ENCODE measurements at regions not wholly inside any gene's neighbourhood (a gene's known extent, or its start where the extent isn't known, plus 50 kb on each side); places are given as distances from the start of the nearest gene placed in this dataset.

- no peak overlapping the region for H3K4me3 ChIP-seq (ENCODE audit: low read depth in 1 of 2, low read length in 2 of 2)
- no peaks in the 10 kb centered on the region for H3K36me3 ChIP-seq (ENCODE audit: control insufficient read depth in 1 of 2, insufficient read depth in 2 of 2, low read length in 2 of 2)
- H3K9me3 ChIP-seq (ENCODE audit: control insufficient read depth in 1 of 2, low read length in 2 of 2): peaks cover 5 to 7% of the 10 kb centered on the region in 2 donors
- no peaks in the 10 kb centered on the region for H3K4me1 ChIP-seq (ENCODE audit: control insufficient read depth in 1 of 2, insufficient read depth in 2 of 2, low read length in 2 of 2)
- no peaks in the 10 kb centered on the region for H3K27me3 ChIP-seq (ENCODE audit: control insufficient read depth in 1 of 2, insufficient read depth in 2 of 2, low read length in 2 of 2)
- no peak overlapping the region for H3K27ac ChIP-seq (ENCODE audit: low read depth, low read length)
- H3K9ac ChIP-seq (ENCODE audit: low read depth in 1 of 2, low read length in 2 of 2): no peak overlapping the region
These were observed 339.6 kb upstream of the TBX3 start for GRCh38 chr12:115023279-115024265.

- Histone ChIP-seq H3K36me3 (ENCODE audit: control insufficient read depth in 1 of 2, insufficient read depth in 2 of 2, low read length in 2 of 2) (no peaks in the 10 kb centered on the region), H3K9me3 (ENCODE audit: control insufficient read depth in 1 of 2, low read length in 2 of 2) (peaks cover 5 to 7% of the 10 kb centered on the region in 2 donors), H3K4me1 (ENCODE audit: control insufficient read depth in 1 of 2, insufficient read depth in 2 of 2, low read length in 2 of 2) (no peaks in the 10 kb centered on the region), H3K27ac (ENCODE audit: low read depth, low read length) (no peak overlapping the region), H3K4me3 (ENCODE audit: low read depth in 1 of 2, low read length in 2 of 2) (no peak overlapping the region), H3K27me3 (ENCODE audit: control insufficient read depth in 1 of 2, insufficient read depth in 2 of 2, low read length in 2 of 2) (no peaks in the 10 kb centered on the region), H3K9ac (ENCODE audit: low read depth in 1 of 2, low read length in 2 of 2) (no peak overlapping the region)
These were observed 336.1 kb upstream of the TBX3 start for GRCh38 chr12:115020091-115020490.

DNA sequence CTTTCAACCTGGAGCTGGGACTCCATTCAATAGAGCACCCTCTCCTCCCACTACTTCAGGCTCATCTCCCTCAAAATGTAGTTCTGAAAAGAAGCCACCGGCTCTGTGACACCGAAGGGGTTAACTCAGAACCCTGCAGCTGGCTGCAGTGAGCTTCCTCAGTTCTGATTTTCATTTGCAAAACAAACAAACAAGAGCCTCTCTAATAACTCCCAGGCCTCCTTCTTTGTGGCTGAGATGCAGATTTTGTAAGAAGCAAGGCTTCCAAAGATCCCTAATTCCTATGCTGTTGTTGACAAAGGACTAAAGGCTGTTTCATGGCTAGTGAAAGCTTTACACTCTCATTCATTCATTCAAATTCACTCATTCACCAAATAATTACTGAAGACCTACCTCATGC is 333.4 kb upstream of the TBX3 start:
- H3K4me3 ChIP-seq (ENCODE audit: low read depth in 1 of 2, low read length in 2 of 2): no peak overlapping the region
- H3K36me3 ChIP-seq (ENCODE audit: control insufficient read depth in 1 of 2, insufficient read depth in 2 of 2, low read length in 2 of 2): no peaks in the 10 kb centered on the region
- peaks cover 5 to 7% of the 10 kb centered on the region in 2 donors for H3K9me3 ChIP-seq (ENCODE audit: control insufficient read depth in 1 of 2, low read length in 2 of 2)
- no peaks in the 10 kb centered on the region for H3K27me3 ChIP-seq (ENCODE audit: control insufficient read depth in 1 of 2, insufficient read depth in 2 of 2, low read length in 2 of 2)
- no peaks in the 10 kb centered on the region for H3K4me1 ChIP-seq (ENCODE audit: control insufficient read depth in 1 of 2, insufficient read depth in 2 of 2, low read length in 2 of 2)
- no peak overlapping the region for H3K9ac ChIP-seq (ENCODE audit: low read depth in 1 of 2, low read length in 2 of 2)
- no peak overlapping the region for H3K27ac ChIP-seq (ENCODE audit: low read depth, low read length)

- Histone ChIP-seq H3K27me3 (ENCODE audit: control insufficient read depth in 1 of 2, insufficient read depth in 2 of 2, low read length in 2 of 2) (peaks cover 0 to 4% of the 10 kb centered on the region in 2 donors), H3K9me3 (ENCODE audit: control insufficient read depth in 1 of 2, low read length in 2 of 2) (no peaks in the 10 kb centered on the region), H3K4me3 (ENCODE audit: low read depth in 1 of 2, low read length in 2 of 2) (no peak overlapping the region), H3K36me3 (ENCODE audit: control insufficient read depth in 1 of 2, insufficient read depth in 2 of 2, low read length in 2 of 2) (no peaks in the 10 kb centered on the region), H3K4me1 (ENCODE audit: control insufficient read depth in 1 of 2, insufficient read depth in 2 of 2, low read length in 2 of 2) (no peaks in the 10 kb centered on the region), H3K27ac (ENCODE audit: low read depth, low read length) (no peak overlapping the region), H3K9ac (ENCODE audit: low read depth in 1 of 2, low read length in 2 of 2) (no peak overlapping the region)
These were observed 329.4 kb upstream of the TBX3 start for GRCh38 chr12:115013236-115013981.

GRCh38 chr12:115012861-115013235 is 328.9 kb upstream of the TBX3 start:
- no peaks in the 10 kb centered on the region for H3K4me1 ChIP-seq (ENCODE audit: control insufficient read depth in 1 of 2, insufficient read depth in 2 of 2, low read length in 2 of 2)
- peaks cover 0 to 4% of the 10 kb centered on the region in 2 donors for H3K27me3 ChIP-seq (ENCODE audit: control insufficient read depth in 1 of 2, insufficient read depth in 2 of 2, low read length in 2 of 2)
- no peak overlapping the region for H3K27ac ChIP-seq (ENCODE audit: low read depth, low read length)

GRCh38 chr12:115011703-115012102 is 327.7 kb upstream of the TBX3 start:
- Histone ChIP-seq H3K27ac (ENCODE audit: low read depth, low read length) (no peak overlapping the region), H3K9me3 (ENCODE audit: control insufficient read depth in 1 of 2, low read length in 2 of 2) (no peaks in the 10 kb centered on the region), H3K36me3 (ENCODE audit: control insufficient read depth in 1 of 2, insufficient read depth in 2 of 2, low read length in 2 of 2) (no peaks in the 10 kb centered on the region), H3K4me1 (ENCODE audit: control insufficient read depth in 1 of 2, insufficient read depth in 2 of 2, low read length in 2 of 2) (no peaks in the 10 kb centered on the region), H3K27me3 (ENCODE audit: control insufficient read depth in 1 of 2, insufficient read depth in 2 of 2, low read length in 2 of 2) (peaks cover 0 to 4% of the 10 kb centered on the region in 2 donors), H3K4me3 (ENCODE audit: low read depth in 1 of 2, low read length in 2 of 2) (no peak overlapping the region), H3K9ac (ENCODE audit: low read depth in 1 of 2, low read length in 2 of 2) (no peak overlapping the region)

More at GRCh38 chr12:115012861-115013235, 328.9 kb upstream of the TBX3 start:
- Histone ChIP-seq H3K4me3 (ENCODE audit: low read depth in 1 of 2, low read length in 2 of 2) (no peak overlapping the region), H3K9me3 (ENCODE audit: control insufficient read depth in 1 of 2, low read length in 2 of 2) (no peaks in the 10 kb centered on the region), H3K36me3 (ENCODE audit: control insufficient read depth in 1 of 2, insufficient read depth in 2 of 2, low read length in 2 of 2) (no peaks in the 10 kb centered on the region), H3K9ac (ENCODE audit: low read depth in 1 of 2, low read length in 2 of 2) (no peak overlapping the region)

GRCh38 chr12:115010324-115010995 is 326.5 kb upstream of the TBX3 start:
- Histone ChIP-seq H3K9me3 (ENCODE audit: control insufficient read depth in 1 of 2, low read length in 2 of 2) (no peaks in the 10 kb centered on the region), H3K9ac (ENCODE audit: low read depth in 1 of 2, low read length in 2 of 2) (no peak overlapping the region), H3K27ac (ENCODE audit: low read depth, low read length) (no peak overlapping the region), H3K4me1 (ENCODE audit: control insufficient read depth in 1 of 2, insufficient read depth in 2 of 2, low read length in 2 of 2) (no peaks in the 10 kb centered on the region), H3K36me3 (ENCODE audit: control insufficient read depth in 1 of 2, insufficient read depth in 2 of 2, low read length in 2 of 2) (no peaks in the 10 kb centered on the region), H3K27me3 (ENCODE audit: control insufficient read depth in 1 of 2, insufficient read depth in 2 of 2, low read length in 2 of 2) (peaks cover 0 to 4% of the 10 kb centered on the region in 2 donors), H3K4me3 (ENCODE audit: low read depth in 1 of 2, low read length in 2 of 2) (no peak overlapping the region)

DNA sequence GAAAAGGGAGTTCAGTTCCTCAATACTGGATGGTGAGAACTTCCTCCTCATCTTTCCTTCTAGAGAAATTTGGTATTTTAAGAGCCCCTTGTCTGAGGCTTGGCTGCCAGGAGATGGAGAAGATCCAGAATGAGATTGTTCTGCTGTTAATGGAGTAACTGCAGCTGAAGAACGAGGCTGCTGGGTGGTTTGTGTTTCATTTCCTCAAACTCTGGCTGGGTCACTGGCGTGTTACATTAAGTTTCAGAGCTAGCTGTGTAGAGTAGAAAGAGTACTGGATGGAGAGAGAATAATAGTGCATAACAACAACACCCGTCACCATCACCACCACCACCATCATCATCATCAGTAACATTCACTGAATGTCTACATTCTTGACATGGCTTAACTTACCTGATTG is 325.0 kb upstream of the TBX3 start:
- H3K9ac ChIP-seq (ENCODE audit: low read depth in 1 of 2, low read length in 2 of 2): no peak overlapping the region
- H3K4me1 ChIP-seq (ENCODE audit: control insufficient read depth in 1 of 2, insufficient read depth in 2 of 2, low read length in 2 of 2): no peaks in the 10 kb centered on the region
- H3K4me3 ChIP-seq (ENCODE audit: low read depth in 1 of 2, low read length in 2 of 2): no peak overlapping the region
- H3K9me3 ChIP-seq (ENCODE audit: control insufficient read depth in 1 of 2, low read length in 2 of 2): no peaks in the 10 kb centered on the region
- peaks cover 0 to 4% of the 10 kb centered on the region in 2 donors for H3K27me3 ChIP-seq (ENCODE audit: control insufficient read depth in 1 of 2, insufficient read depth in 2 of 2, low read length in 2 of 2)
- H3K36me3 ChIP-seq (ENCODE audit: control insufficient read depth in 1 of 2, insufficient read depth in 2 of 2, low read length in 2 of 2): no peaks in the 10 kb centered on the region
- H3K27ac ChIP-seq (ENCODE audit: low read depth, low read length): no peak overlapping the region

GRCh38 chr12:115004470-115005146 is 320.6 kb upstream of the TBX3 start:
- no peak overlapping the region for H3K27ac ChIP-seq (ENCODE audit: low read depth, low read length)
- no peak overlapping the region for H3K4me3 ChIP-seq (ENCODE audit: low read depth in 1 of 2, low read length in 2 of 2)
- no peaks in the 10 kb centered on the region for H3K9me3 ChIP-seq (ENCODE audit: control insufficient read depth in 1 of 2, low read length in 2 of 2)
- no peak overlapping the region for H3K9ac ChIP-seq (ENCODE audit: low read depth in 1 of 2, low read length in 2 of 2)
- no peaks in the 10 kb centered on the region for H3K36me3 ChIP-seq (ENCODE audit: control insufficient read depth in 1 of 2, insufficient read depth in 2 of 2, low read length in 2 of 2)
- H3K27me3 ChIP-seq (ENCODE audit: control insufficient read depth in 1 of 2, insufficient read depth in 2 of 2, low read length in 2 of 2): peaks cover 0 to 4% of the 10 kb centered on the region in 2 donors
- no peaks in the 10 kb centered on the region for H3K4me1 ChIP-seq (ENCODE audit: control insufficient read depth in 1 of 2, insufficient read depth in 2 of 2, low read length in 2 of 2)
